GM19025 (cell line): ENCODE measurements at regions not wholly inside any gene's neighbourhood (a gene's known extent, or its start where the extent isn't known, plus 50 kb on each side); places are given as distances from the start of the nearest gene placed in this dataset.

ENCODE experiments used
- ATAC-seq: cut with Tn5 transposase; IDR thresholded peaks from one replicate; pipeline ENCODE4 v1.9.1; 2021; ENCODE audit warnings: mild to moderate bottlenecking, low read depth, moderate library complexity; ENCODE audit not compliant: unreplicated experiment

DNA sequence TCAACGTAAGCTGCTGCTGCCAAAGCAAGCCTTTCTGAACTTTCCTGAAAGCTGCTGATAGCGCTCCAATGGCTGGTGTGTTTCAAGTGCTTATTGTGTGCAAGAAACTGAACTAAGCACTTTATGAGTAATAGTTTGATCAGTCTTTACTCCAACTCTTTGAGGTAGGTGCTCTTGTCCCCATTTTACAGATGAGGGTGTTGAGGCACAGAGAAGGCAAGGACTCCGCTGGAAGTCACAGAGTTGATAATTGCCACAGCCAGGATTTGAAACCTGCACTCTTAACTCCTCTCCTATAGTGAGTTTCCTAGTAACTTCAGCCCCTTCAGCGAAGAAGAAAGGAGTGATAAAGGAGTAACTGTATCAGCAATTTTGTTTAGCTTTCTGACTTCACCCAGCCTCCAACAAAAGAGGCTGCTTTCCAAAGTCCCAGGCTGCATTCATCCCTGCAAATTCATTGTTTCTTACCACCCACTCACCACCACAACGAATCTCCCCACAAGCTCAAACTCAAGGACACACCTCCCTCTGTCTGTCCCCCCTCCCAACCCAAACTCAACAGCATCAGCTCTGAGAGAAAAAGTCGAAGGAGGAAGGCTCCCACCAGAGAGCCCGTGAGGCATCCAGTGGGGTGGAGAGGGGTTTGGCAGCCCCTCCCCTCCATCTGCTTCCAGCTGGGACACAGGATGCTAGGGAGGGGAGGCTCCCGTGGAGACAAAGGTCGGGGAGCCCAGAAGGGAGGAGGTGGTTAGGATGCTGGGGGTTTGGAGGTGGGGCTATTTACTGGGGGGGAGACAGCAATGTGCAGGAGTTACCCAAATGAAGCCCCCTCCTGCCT is 139.6 kb downstream of the NAV1 start:
- ATAC-seq, result no peak

DNA sequence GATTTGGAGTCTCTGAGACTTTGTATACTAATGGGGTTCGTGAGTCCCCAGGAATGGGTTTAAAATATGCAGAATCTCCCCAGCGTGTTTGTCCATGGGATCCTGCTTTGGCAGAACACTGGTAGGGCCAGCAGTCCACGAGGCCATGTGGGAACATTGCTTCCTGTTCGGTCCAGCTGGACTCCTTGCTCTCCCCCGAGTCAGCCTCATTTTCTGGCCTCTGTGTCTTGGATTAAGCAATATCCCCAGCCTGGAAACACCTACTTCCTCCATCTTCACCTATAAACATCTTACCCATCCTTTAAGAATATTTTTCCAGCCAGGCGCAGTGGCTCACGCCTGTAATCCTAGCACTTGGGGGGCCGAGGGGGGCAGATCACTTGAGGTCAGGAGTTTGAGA is 142.4 kb downstream of the NAV1 start:
- no peak for ATAC-seq

DNA sequence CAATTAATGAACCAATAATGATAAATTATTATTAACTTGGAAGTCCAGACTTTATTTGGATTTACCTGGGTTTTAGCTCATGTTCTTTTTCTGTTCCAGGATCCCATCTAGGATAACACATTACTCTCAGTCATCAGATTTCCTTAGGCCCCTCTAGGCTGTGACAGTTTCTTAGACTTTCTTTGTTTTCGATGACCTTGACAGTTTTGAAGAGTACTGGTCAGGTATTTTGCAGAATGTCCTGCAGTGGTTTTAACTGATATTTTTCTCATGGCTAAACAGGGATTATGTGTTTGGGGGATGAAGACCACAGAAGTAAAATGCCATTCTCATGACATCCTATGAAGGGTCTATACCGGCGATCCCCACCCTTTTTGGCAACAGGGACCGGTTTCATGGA is 144.0 kb downstream of the NAV1 start:
- ATAC-seq, result no peak

DNA sequence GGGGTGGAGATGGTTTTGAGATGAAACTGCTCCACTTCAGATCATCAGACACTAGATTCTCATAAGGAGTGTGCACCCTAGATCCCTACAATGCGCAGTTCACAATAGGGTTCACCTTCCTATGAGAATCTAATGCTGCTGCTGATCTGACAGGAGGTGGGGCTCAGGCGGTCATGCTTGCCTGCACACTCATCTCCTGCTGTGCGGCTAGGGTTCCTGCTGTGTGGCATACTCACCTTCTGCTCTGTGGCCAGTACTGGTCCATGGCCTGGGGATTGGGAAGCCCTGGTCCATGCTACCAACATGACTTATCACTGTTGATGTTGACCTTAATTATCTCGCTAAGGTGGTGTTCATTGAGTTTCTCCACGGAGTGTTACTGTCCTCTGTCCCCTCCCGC is 144.5 kb downstream of the NAV1 start:
- ATAC-seq, result no peak

DNA sequence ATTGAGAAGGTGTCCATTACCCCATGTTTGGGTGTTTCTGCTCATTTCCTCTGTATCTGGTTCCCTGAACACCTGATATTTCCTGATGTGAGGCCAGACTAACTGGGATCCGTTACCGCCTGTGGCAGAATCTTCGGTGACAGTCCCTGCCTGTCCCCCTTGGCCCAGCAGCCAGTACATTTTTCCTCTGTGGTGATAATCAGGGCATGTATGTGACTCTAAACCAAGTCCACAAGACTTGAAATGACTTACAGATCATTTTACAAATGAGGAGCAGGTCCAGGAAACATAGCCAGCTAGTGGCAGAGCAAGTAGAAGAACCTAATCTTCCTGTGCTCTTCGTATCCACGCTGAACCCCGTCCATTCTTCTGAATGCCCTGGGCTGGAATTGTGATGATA is 143.5 kb upstream of the IPO9 start:
- no peak for ATAC-seq

DNA sequence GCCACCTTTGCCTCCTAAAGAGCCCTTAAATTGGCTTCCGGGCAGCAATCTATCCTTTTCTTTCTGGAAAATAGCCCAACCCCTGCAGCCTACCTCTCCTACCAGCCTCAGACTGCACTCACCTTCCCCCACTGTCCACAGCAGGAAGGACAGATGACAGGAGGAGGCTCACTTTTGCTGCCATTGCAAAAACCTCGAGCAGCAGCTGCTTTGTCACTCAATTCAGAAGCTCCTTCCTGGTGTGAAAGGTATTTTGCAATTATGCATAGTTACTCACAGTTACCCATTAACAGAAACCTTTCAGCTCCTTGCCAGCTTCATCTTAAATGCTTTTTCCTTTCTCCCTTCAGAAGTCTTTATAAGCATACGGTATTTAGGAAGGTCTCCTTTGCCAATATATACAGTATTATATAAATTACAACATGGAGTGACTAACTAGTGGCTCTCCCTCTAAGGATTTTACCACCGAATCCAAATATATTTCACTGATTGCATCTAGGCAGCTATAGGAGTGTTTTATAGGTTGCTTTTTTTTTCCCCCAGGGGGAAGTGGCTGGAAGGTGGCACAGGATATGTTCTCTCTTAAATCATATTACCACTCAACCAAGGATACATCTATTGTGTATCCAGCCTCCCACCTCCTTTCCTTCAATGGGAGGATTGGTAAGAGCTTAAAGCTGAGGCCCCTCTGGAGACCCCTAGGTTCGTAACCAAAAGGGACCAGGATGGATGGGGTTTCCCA is 142.1 kb upstream of the IPO9 start:
- ATAC-seq, result no peak

DNA sequence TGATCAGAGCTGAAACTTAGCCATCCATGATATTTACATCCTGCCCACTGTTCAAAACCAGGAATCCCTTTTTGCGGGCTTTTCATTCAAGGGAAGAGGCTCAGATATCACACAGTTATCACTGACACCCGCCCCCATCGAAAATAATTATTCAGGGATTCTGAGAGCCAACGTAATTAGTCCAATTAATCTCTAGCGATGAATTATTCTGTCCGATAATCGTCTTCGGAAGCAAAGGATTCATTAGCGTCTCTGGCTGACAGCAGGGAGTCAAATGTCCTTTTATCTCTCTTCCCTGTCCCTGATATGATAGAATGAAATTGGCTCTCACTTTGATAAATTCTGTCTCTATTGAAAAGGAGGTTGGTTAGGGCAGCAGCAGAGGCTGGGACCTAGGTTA is 140.4 kb upstream of the IPO9 start:
- ATAC-seq, result no peak

DNA sequence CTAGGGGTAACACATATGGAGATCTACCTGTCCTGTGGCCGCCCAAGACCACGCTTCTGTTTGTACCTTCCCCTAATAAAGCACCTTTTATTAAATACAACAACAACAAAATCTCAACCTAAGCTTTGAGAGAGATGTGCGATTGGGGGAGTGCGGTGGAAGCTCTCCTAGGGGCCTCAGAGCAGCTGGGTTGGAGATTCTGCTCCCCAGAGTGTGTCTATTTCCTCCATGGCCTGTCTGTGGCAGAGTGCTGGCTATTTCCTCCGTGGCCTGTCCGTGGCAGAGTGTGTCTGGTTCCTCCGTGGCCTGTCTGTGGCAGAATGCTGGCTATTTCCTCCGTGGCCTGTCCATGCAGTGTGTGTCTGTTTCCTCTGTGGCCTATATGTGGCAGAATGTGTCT is 139.3 kb upstream of the IPO9 start:
- no peak for ATAC-seq

DNA sequence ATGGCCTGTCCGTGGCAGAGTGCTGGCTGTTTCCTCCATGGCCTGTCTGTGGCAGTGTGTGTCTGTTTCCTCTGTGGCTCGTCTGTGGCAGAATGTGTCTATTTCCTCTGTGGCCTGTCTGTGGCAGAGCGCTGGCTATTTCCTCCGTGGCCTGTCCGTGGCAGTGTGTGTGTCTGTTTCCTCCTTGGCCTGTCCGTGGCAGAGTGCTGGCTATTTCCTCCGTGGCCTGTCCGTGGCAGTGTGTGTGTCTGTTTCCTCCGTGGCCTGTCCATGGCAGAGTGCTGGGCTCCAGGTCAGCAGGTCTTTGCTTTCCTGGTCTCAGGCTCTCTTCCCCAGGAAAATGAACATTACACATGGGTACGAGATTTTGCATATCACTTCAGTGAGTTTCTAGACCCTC is 138.4 kb upstream of the IPO9 start:
- no peak for ATAC-seq

DNA sequence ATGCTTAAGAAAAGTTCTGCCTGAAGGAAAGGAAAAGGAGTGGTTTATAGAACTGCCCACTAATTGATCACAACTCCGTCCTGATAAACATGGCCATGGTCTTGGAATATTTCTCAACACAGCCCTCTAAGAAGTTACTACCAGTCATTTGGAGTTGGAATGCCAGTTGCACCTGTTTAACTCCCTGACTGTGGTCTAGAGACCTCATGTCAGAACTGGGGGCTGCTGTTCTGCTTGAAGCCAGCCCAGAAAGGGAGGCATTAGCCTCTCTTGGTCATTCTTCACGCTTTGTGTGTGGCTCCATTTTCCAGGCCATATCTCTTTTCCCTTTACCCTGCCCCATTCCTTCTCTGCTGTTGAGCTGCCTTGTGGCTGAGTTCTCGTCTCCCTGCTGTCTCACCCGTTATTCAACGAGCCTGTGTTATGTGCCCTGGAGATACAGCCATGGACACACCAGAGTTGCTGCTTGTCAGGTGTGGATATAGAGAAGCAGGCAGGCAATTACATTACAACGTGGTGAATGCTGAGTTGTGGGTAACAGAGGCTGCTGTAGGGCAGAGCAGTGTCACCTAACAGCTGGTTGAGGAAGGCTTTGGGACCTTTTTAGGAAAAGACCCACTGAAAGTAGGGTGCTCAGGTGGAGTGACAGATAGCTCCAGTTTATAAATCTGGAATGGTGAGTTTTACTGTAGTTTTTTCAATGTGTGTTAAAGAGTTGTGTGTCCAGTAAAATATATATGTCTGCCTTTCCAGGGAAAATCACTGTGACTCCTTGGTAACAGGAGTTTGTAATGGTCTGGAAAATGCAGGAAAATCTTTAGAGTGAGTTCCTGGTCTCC is 137.0 kb upstream of the IPO9 start:
- ATAC-seq, result no peak

DNA sequence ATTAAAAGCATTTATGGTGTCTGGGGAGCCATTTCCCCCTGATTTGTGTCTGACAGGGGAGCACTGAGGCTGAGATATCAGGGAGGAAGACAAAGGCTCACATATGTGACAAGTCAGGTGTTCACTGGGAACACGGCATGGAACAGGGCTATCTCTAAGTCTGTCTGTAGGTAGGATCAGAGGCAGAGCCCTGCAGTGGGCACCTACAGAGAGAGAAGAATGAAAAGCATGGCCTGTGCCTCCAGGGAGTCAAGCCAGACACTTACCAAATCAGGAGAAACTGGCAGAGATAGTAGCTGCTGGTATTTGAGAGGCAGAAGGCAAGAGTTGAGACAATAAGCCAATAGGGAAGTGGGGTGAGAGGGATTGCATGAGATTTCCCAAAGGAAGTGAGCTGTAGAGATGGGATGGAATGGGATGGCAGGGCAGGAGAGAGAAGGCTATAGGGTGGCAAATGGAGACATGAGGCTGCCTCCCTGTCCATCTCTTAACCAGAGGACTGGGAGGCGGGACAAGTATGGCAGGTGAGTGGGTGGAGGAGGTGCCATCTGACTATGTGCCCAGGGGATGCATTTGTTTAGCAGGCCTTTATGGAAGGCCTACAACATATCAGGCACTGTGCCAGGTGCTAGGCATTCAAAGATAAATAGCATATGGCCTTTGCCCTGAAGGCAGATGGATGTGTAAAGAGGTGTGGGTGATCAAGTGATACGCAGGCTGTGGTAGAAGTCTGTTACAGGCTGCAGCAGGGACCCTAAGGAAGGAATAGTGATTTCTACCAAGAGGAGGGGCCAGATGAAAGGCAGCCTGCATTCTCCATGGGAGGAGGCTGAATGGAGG is 136.2 kb upstream of the IPO9 start:
- ATAC-seq, result no peak

DNA sequence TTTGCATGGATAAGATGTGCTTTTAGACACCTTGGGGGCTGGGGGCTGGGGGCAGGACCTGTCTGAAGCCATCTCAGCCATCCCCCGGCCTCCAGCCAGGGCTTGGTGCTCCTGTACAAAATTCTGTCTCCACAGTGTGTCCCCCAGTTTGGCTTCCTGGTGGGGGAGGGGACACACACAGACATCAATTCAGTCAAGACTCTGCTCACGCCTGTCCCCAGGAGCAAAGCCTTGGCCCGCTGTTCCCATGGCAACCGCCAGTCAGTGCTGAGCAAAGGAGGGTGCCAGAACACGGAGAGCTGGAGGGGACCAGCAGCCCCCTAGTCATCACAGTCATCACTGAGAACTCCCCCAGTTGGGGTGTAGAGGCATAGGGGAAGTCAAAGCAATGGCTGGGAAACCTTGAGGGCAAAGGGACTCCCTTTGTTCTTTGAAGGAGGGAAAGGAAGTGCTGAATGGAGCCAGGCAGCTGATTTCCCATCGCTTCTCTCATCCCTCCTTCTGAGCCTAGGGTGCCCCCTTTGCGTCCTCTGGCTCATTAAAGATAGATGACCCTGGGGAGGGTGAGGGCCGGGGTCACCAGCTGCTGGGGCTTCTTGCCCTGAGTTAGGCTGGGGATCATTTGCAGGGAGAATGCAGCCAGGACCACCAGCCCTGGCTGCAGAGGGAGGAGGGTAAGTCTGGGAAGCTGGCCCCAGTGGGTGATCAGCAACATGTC is 134.9 kb upstream of the IPO9 start:
- no peak for ATAC-seq

DNA sequence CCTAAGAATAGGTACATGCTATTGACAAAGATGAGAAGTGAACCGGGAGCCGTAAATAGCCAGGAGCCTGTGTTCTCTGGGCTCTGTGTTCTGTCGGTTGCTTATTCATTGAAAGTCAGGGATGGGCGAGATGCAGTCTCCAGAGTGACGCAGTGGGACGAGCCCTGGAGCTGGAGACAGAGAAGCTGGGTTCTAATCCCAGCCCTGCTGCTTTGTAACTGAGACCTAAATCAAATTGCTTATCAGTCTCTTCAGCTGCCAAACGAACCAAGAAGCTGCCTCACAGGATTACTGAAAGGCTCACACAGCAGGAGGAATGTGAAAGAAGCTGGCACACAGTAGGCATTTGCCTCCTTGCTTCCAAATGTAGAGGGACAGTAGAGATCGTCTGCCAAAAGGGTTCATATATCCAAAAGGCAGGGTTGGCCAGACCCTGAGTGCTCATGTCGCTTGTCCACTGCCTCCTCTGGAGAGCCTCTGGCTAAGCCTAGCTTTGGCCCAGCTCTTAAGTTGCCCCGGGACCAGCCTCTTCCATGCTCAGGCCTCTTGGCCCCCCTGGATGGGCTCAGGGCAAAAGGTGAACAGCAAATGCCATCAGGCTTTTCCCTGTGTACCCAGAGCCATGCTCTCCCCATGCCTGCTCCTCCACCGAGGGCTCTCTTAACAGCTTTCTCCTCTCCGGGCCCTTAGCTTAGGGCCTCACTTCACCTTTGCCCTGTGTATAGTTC is 134.2 kb upstream of the IPO9 start:
- no peak for ATAC-seq

DNA sequence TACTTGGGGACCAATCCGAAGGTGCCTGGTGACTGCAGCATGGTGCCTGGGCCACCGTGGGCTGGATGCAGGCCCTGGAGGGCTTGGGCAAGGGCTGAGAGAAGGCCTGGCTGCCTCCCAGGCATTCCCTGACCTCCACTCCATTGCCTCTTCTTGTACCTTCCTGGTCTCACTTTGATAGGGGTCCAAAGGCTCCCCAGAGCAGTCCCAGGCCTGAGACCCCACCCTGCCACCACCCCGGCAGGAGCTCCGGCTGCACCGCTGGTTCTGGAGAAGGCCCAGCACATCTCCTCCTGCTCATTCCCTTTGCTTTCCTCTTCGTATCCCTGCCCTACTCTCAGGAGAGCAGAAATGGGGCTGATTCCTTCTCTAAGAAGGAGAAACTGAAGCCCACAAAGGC is 133.3 kb upstream of the IPO9 start:
- ATAC-seq, result no peak

DNA sequence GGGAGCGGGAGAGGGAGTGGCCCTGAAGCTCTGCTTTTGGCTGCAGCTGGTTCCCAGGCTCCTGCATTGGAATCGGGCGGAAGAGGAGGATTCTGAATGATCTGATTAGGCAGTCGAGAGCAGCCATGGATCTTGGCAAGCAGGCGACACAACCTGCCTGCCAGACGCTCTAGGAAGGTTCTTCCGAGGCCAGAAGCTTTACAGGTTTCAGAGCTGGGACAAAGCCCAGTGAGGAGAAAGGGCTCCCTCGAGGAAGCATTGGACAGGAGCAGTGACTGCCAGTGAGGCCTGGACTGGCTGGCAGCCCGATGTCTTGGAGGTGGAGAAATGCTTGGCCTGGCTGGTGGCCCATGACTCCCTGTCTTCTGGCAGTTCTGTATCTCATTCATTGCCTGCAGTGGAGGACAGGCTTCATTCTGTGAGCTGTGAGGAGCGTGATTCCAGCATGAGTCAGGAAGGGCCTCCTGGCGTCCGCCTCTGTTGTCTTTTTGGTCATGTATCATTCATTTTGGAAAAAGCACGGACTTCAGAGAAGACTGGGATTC is 132.7 kb upstream of the IPO9 start:
- ATAC-seq, result no peak

DNA sequence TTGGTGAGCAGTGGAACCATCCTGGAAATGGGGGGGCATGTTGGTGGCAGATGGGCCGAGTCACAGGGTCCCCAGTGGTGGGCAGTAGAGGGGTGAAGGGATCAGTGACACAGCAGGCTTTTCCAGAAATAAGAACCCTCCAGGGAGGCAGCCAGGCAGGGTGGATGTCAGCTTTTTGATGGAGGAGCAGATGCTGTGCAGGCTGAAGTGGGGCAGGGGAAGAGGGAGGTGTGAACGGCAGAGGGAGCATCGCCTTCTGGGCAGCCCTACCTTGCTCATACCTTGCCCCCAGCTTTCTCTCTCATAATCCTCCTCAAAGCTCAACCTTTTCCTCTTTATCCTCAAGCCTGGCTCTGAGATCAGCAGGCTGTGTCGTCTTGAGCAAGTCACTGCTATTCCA is 131.8 kb upstream of the IPO9 start:
- ATAC-seq, result no peak

DNA sequence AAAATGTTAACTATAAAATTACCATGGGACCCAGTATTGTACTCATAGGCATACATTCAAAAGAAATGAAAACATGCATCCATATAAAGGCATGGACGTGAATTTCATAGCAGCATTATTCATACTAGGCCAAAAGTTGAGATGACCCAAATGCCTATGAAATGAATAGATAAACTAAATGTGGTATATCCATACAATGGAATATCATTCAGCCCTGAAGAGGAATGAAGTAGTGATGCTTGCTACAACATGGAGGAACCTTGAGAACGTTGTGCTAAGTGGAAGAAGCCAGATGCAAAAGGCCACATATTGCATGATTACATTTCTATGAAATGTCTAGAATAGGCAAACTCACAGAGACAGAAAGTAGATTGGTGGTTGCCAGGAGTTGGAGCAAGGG is 127.1 kb upstream of the IPO9 start:
- ATAC-seq, result no peak

DNA sequence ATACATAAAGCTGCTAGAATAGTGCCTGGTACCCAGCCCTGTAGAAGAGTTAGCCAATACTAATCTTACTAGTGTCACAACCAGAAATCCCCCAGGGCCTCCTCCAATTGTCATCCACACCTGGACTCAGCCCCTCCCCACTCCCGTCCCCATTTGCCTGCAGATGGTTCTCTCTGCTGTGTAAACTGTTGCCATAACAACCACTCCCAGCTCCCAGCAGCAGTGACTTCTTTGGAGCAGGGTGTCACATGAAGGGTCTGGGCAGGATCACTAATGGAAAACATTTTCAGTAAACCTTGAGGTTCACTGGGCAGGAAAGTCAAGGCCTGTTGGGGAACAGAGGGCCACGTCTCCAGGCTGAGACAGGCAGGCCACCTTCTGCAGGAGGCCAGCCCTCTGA is 126.0 kb upstream of the IPO9 start:
- ATAC-seq, result no peak
